ENCODE measurements at regions not wholly inside any gene's neighbourhood (a gene's known extent, or its start where the extent isn't known, plus 50 kb on each side); places are given as distances from the start of the nearest gene placed in this dataset.
"Not testable (repeated sequence)": the region's sequence is repeated elsewhere in the genome, so short reads cannot be mapped to it uniquely, and the experiment has no call there.

- not testable (repeated sequence) for DNase-seq (ENCODE audit: low spot score)
Observed at GRCh38 chr21:9837526-9837925, 683.9 kb upstream of the TPTE start.

GRCh38 chr21:9837946-9838737 lies 683.2 kb upstream of the TPTE start:
- DNase-seq (ENCODE audit: low spot score) = no peak

DNA sequence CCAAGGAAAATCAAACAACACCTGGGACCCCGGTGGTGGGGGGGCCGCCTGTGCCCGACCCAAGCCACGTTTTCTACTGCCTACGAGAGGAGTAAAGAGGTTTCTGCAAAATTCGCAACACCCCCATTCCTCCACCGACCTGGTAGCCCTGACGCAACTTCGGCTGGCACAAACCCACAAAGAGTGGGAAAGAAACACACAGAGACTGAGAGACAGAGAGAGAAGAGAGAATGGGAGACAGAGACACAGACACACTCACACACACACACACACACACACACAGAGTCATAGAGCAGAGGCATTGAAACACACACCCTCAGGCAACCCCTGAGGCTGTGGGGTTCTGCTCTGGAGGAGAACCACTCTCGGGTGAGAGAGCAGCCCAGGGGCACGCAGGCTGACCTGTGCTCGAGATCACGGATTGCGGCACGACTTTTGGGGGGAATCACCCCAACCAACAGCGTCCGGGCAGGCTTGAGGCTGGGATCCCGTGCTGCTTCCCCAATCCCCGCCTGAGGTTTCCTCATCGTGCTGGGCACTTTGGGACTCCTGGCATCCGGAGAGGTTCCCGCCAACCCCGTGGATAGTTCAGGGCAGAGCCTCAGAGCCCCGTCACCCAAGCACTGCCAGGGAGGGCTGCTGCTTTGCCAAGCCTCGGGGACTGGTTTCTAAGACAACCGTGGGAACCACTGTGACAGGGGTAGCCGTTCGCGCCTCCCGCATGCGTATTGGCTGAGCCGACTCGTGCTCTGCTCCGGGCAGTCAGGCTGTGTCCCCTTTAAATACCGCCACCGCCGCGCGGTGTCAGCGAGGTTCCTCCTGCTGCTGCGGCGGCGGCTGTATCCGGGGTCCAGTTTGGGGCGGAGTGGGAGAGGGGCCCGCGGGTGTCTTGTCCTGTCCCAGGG lies 682.4 kb upstream of the TPTE start:
- no peak for DNase-seq (ENCODE audit: low spot score)

DNA sequence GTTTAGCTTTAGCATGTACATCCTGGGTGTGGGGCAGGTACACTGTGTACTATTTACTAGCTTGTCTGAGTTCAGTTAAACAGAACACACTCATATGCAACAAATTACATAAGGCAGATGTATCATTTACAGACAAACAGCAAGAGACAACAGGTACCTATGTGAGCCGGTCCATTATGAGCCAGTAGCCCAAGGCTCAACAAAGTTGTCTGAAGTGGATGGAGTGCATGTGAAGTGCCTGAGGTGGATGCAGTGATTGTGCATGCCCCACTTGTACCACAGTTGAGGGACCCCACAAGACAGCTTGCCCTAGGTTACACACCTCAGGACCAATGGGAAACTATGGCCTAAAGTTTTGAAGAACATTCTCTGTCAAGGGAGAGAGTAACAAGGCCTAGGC lies 677.3 kb upstream of the TPTE start:
- not testable (repeated sequence) for DNase-seq (ENCODE audit: low spot score)

- not testable (repeated sequence) for DNase-seq (ENCODE audit: low spot score)
Observed at GRCh38 chr21:9847511-9847910, 673.9 kb upstream of the TPTE start.

DNA sequence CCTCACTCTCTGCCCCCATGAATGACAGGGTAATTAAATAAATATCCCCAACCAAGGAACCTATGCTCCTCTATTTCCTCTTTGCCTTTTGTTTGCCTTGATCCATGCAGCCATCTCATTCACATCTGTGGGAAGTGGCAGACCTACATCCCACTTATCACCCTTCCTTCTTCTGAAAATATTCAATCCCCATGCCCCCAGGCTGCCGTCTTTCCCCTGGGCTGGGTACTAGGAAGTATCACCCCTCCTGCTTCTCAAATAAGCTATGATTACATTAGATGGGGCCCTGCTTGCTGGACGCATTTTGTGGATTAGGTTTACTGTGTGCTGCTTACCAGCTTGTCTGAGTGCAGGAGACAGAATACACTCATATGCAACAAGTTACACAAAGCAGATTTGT lies 670.2 kb upstream of the TPTE start:
- DNase-seq (ENCODE audit: low spot score) = not testable (repeated sequence)

DNA sequence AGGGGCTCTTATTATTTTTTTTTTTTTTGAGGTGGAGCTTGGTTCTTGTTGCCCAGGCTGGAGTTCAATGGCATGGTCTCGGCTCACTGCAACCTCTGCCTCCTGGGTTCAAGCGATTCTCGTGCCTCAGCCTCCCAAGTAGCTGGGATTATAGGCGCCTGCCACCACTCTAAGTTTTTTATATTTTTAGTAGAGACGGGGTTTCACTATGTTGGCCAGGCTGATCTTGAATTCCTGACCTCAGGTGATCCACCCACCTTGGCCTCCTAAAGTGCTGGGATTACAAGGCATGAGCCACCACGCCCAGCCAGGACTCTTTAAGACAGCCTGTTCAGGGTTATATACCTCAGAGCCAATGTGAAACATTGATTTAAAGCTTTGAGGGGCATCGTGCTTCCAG lies 669.7 kb upstream of the TPTE start:
- not testable (repeated sequence) for DNase-seq (ENCODE audit: low spot score)

DNA sequence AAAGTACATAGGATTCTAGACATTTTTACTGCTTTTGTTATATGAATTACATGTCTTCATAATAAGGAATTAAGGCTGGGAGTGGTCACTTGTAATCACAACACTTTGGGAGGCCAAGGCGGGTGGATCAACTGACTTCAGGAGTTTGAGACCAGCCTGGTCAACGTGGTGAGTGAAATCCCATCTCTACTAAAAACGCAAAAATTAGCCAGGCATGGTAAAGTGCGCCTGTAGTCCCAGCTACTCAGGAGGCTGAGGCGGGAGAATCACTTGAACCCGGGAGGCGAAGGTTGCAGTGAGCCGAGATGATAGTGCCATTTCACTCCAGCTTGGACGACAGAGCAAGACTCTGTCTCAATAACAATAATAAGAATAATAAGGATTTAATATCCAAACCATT lies 663.8 kb upstream of the TPTE start:
- not testable (repeated sequence) for DNase-seq (ENCODE audit: low spot score)

GRCh38 chr21:9859865-9860264 lies 661.5 kb upstream of the TPTE start:
- not testable (repeated sequence) for DNase-seq (ENCODE audit: low spot score)

DNA sequence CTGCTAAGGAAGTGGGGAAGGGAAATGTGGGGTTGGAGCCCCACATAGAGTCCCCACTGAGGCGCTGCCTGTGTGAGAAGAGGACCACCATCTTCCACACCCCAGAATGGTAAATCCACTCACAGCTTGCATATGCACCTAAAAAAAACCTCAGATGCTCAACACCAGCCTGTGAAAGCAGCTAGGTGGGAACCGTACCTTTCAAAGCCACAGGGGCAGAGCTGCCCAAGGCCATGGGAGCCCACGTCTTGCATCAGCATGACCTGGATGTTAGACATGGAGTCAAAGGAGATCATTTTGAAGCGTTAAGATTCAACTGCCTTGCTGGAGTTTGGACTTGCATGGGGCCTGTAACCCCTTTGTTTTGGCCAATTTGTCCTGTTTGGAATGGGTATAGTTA lies 658.9 kb upstream of the TPTE start:
- not testable (repeated sequence) for DNase-seq (ENCODE audit: low spot score)

GRCh38 chr21:9867815-9868214 lies 653.6 kb upstream of the TPTE start:
- not testable (repeated sequence) for DNase-seq (ENCODE audit: low spot score)

- not testable (repeated sequence) for DNase-seq (ENCODE audit: low spot score)
Observed at GRCh38 chr21:9873096-9873495, 648.3 kb upstream of the TPTE start.

- DNase-seq (ENCODE audit: low spot score) = not testable (repeated sequence)
Observed at GRCh38 chr21:9874136-9874535, 647.2 kb upstream of the TPTE start.

GRCh38 chr21:9881430-9881829 lies 640.0 kb upstream of the TPTE start:
- not testable (repeated sequence) for DNase-seq (ENCODE audit: low spot score)

- not testable (repeated sequence) for DNase-seq (ENCODE audit: low spot score)
Observed at GRCh38 chr21:9883047-9883446, 638.3 kb upstream of the TPTE start.

DNA sequence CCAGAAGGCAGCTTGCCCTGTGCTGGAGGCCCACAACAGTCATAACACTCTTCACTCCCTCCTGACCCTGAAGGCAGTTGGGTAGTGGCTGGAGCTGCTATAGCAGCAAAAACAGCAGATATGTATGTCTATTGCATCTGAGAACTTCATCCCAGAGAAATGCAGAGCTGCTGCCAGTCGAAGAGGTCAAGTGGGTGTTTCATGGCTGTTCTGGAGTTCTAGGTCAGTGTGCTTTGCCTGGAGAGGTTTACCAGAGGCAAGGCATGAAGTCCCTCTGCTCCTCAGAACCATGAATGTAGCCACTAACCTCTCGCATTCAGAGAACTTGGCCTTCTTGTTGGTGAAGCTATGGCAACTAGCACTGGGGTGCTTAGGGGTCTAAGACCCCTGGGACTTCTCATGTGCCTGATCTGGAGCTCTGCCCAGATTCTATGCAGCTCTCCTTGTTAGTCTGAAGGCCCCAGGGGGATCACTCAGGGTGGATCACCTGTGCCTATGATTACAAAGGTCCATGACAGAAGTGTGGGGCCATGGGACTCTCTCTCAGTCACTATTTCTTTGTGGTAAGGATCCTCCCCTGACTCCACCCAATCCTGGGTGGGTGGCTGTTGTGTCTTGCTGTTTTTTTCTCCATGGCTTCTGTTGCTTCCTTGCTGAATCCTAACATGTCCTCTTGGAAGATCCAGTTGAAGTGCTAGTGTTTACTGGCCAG lies 637.7 kb upstream of the TPTE start:
- not testable (repeated sequence) for DNase-seq (ENCODE audit: low spot score)

DNA sequence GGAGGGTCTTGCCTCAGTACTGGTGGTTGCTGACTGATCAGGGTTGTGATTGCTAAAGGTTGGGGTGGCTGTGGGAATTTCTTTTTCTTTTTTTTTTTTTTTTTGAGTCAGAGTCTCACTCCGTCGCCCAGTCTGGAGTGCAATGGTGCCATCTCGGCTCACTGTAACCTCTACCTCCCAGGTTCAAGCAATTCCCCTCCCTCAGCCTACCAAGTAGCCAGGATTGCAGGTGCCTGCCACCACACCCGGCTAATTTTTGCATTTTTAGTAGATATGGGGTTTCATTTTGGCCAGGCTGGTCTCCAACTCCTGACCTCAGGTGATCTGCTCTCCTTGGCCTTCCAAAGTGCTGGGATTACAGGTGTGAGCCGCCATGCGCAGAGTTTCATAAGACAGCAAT lies 632.9 kb upstream of the TPTE start:
- not testable (repeated sequence) for DNase-seq (ENCODE audit: low spot score)

- DNase-seq (ENCODE audit: low spot score) = not testable (repeated sequence)
Observed at GRCh38 chr21:9903579-9903978, 617.8 kb upstream of the TPTE start.

- DNase-seq (ENCODE audit: low spot score) = not testable (repeated sequence)
Observed at GRCh38 chr21:9914135-9914534, 607.2 kb upstream of the TPTE start.

DNA sequence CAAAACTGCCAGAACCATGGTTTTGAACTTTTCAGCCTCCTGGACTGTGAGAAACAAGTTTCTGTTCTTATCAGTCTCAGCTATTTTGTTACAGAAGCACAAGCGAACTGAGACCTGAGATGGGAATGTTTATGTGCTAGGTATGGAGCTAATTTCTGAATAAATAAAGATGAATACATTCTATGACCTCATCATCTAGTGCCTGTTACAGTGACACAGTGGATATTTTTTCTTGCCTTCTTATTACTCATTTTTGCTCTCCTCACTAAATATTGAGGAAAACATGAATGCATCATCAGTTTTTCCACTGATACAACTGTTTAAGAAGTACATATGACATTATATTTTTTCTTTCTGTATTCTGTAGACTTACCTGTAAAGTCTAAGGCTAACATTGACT lies 601.9 kb upstream of the TPTE start:
- not testable (repeated sequence) for DNase-seq (ENCODE audit: low spot score)

GRCh38 chr21:9943639-9944038 lies 577.7 kb upstream of the TPTE start:
- DNase-seq (ENCODE audit: low spot score) = not testable (repeated sequence)

GRCh38 chr21:9946057-9946456 lies 575.3 kb upstream of the TPTE start:
- not testable (repeated sequence) for DNase-seq (ENCODE audit: low spot score)
